SH-SY5Y (cell line): ENCODE measurements at regions not wholly inside any gene's neighbourhood (a gene's known extent, or its start where the extent isn't known, plus 50 kb on each side); places are given as distances from the start of the nearest gene placed in this dataset.

Experiments used
- GATA2 ChIP-seq: IDR thresholded peaks from 2 replicates; pipeline ENCODE4 v1.6.1; 2011; ENCODE audit warnings: mild to moderate bottlenecking, low read depth, low read length
- GATA3 ChIP-seq: IDR thresholded peaks from 2 replicates; pipeline ENCODE4 v1.6.1; 2011; ENCODE audit warnings: low read depth, mild to moderate bottlenecking, low read length, moderate library complexity

DNA sequence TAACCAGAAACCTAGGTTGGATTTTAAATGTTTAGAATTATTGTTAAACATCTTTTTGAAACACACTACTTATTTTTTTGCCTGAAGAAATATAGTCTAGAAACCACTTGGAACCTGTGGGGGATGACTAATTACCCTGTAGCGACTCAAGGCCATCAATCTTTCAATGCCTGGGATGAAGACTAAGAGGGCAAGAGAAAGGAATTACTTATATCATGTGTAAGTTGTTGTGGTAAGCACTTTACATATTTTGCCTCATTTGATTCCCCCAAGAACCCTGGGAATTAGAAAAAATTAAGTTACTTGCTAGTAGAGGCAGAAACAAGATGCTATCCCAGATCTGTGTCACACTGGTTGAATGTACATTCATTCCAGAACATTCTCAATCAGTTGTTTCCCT, 170.9 kb upstream of the GRIA3 start:
- no peak for TF ChIP-seq GATA2
- no peak for TF ChIP-seq GATA3
